ENCODE measurements at regions not wholly inside any gene's neighbourhood (a gene's known extent, or its start where the extent isn't known, plus 50 kb on each side); places are given as distances from the start of the nearest gene placed in this dataset.

- DNase-seq: no peak
- TF ChIP-seq, protein P1, sequence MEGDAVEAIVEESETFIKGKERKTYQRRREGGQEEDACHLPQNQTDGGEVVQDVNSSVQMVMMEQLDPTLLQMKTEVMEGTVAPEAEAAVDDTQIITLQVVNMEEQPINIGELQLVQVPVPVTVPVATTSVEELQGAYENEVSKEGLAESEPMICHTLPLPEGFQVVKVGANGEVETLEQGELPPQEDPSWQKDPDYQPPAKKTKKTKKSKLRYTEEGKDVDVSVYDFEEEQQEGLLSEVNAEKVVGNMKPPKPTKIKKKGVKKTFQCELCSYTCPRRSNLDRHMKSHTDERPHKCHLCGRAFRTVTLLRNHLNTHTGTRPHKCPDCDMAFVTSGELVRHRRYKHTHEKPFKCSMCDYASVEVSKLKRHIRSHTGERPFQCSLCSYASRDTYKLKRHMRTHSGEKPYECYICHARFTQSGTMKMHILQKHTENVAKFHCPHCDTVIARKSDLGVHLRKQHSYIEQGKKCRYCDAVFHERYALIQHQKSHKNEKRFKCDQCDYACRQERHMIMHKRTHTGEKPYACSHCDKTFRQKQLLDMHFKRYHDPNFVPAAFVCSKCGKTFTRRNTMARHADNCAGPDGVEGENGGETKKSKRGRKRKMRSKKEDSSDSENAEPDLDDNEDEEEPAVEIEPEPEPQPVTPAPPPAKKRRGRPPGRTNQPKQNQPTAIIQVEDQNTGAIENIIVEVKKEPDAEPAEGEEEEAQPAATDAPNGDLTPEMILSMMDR (IDR thresholded peaks at IDR 0.05; ENCODE audit: low read depth, low read length): no peak
- no peaks in the 10 kb centered on the region for H3K9me3 ChIP-seq (ENCODE audit: severe bottlenecking)
- H3K27me3 ChIP-seq (ENCODE audit: insufficient read depth, low read depth, severe bottlenecking): no peaks in the 10 kb centered on the region
- no peak overlapping the region for H3K27ac ChIP-seq
- H3K36me3 ChIP-seq: no peaks in the 10 kb centered on the region
- no peak overlapping the region for H3K4me3 ChIP-seq (ENCODE audit: low read depth, low read length)
Measured at GRCh38 chr13:31032528-31033113, 100.2 kb downstream of the TEX26 start.

DNA sequence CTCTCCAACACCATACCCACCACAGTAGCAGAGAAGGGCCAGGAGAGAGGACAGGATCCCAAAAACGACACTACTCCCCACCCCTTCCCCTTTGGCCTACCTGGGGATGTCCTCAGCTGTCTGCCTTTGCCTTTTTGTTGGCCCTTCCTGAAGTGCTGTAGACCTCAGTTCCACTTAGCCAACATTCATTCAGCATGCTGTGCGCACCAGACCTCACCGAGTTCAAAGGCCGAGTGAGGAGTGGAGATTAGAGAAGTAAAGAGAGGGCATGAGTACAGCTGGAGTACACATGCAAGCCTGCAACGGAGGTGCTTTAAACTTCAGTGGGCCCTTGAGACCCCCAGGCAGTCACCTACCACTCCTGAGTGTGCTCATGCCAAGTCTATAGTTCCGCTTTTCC is 99.0 kb downstream of the TEX26 start:
- Histone ChIP-seq H3K9me3 (ENCODE audit: severe bottlenecking) (no peaks in the 10 kb centered on the region), H3K27me3 (ENCODE audit: insufficient read depth, low read depth, severe bottlenecking) (no peaks in the 10 kb centered on the region), H3K27ac (no peak overlapping the region), H3K36me3 (no peaks in the 10 kb centered on the region), H3K4me3 (ENCODE audit: low read depth, low read length) (no peak overlapping the region)
- TF ChIP-seq, protein P1 (IDR thresholded peaks at IDR 0.05; ENCODE audit: low read depth, low read length): no peak
- no peak for DNase-seq

GRCh38 chr13:31029102-31029501 is 96.6 kb downstream of the TEX26 start:
- DNase-seq: no peak
- H3K36me3 ChIP-seq: no peaks in the 10 kb centered on the region
- no peak overlapping the region for H3K27ac ChIP-seq
- no peaks in the 10 kb centered on the region for H3K9me3 ChIP-seq (ENCODE audit: severe bottlenecking)
- TF ChIP-seq, protein P1 (IDR thresholded peaks at IDR 0.05; ENCODE audit: low read depth, low read length): no peak
- no peaks in the 10 kb centered on the region for H3K27me3 ChIP-seq (ENCODE audit: insufficient read depth, low read depth, severe bottlenecking)
- H3K4me3 ChIP-seq (ENCODE audit: low read depth, low read length): no peak overlapping the region

DNA sequence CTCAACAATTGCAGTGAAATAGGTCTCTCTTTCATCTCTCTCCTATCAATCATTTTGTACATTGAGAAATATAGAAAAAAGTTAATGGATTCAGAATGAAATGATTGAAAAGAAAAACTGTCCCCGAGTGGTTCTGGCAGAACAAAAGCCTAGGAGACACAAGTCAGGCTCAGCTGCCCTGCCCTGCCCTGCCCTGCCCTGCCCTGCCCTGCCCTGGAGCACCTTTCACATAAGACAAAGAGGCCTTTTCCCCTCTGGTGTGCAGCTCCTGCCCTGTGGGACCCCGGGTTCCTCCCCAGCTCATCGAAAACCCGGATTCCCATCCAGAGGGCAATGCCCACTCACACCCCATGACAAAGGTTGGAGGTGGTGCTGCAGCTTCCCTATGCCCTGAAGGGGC is 94.7 kb downstream of the TEX26 start:
- Histone ChIP-seq H3K27me3 (ENCODE audit: insufficient read depth, low read depth, severe bottlenecking) (no peaks in the 10 kb centered on the region), H3K9me3 (ENCODE audit: severe bottlenecking) (no peaks in the 10 kb centered on the region), H3K4me3 (ENCODE audit: low read depth, low read length) (no peak overlapping the region), H3K27ac (no peak overlapping the region), H3K36me3 (no peaks in the 10 kb centered on the region)
- no peak for DNase-seq
- TF ChIP-seq, protein P1 (IDR thresholded peaks at IDR 0.05; ENCODE audit: low read depth, low read length): no peak

All from WERI-Rb-1 (cell line).